A549 (cell line): ENCODE measurements at regions not wholly inside any gene's neighbourhood (a gene's known extent, or its start where the extent isn't known, plus 50 kb on each side); places are given as distances from the start of the nearest gene placed in this dataset.

Experiments used
- ATAC-seq, 2 experiments: fragments of 200-7000 bp in 1 of 2; fragments of >200 bp in 1 of 2; cut with Nextera tagmentation in 1 of 2; cut with Tn5 transposase in 1 of 2; 3 replicates each; pipeline versions ENCODE4 v1.8.0 to v1.9.1; 2018 to 2020; ENCODE audit warnings: mild to moderate bottlenecking in 1 of 2, moderate library complexity in 1 of 2
- CTCF ChIA-PET: fragments of 300-600 bp; sonication (Branson Sonifier 250); formaldehyde crosslinking; extraction: SDS; loops from one replicate; lab custom pipeline; 2021; ENCODE audit warnings: antibody characterized with exemption, inconsistent platforms; lab: Yijun Ruan, JAX
- POLR2A ChIA-PET: fragments of 350-600 bp; formaldehyde crosslinking; extraction: SDS; loops from one replicate; lab custom pipeline; 2021; ENCODE audit warnings: antibody characterized with exemption, inconsistent platforms; lab: Yijun Ruan, JAX
- DNase-seq, 2 experiments: peaks; one replicate each; pipeline versions ENCODE4 v3.0.0 to v3.0.0-alpha.2; 2011 to 2016; ENCODE audit warnings: low read depth in 1 of 2, low spot score in 1 of 2
- FAIRE-seq: peaks from 2 replicates; lab custom pipeline; 2011; peaks lifted over from hg19 to GRCh38; lab: Jason Lieb, UNC
- H3K27ac ChIP-seq, 2 experiments: fragments of >200 bp; sonication (Bioruptor Twin); formaldehyde crosslinking; 3 replicates each; pipeline ENCODE4 v1.5.1; 2016 to 2017
- H3K4me1 ChIP-seq: fragments of >200 bp; sonication (Bioruptor Twin); formaldehyde crosslinking; 3 replicates; pipeline ENCODE4 v1.6.1; 2016
- H3K4me2 ChIP-seq: fragments of >200 bp; sonication (Bioruptor Twin); formaldehyde crosslinking; 3 replicates; pipeline ENCODE4 v1.6.1; 2016
- H3K4me3 ChIP-seq: fragments of >200 bp; sonication (Bioruptor Twin); formaldehyde crosslinking; 3 replicates; pipeline ENCODE4 v1.5.1; 2016
- H3K9me3 ChIP-seq: fragments of >200 bp; sonication (Bioruptor Twin); formaldehyde crosslinking; 3 replicates; pipeline ENCODE4 v1.6.1; 2016
- BCL3 ChIP-seq: fragments of >200 bp; sonication (Bioruptor Twin); formaldehyde crosslinking; IDR thresholded peaks from 3 replicates; pipeline ENCODE4 v1.6.1; 2016
- BHLHE40 ChIP-seq: IDR thresholded peaks from 2 replicates; pipeline ENCODE4 v1.6.1; 2012; ENCODE audit warnings: low read depth, low read length, inconsistent platforms
- CHD2 ChIP-seq: fragments of 150-350 bp; IDR thresholded peaks from 2 replicates; pipeline ENCODE4 v1.6.1; 2014; ENCODE audit warnings: low read length; ENCODE audit not compliant: partially characterized antibody
- CHD4 ChIP-seq: fragments of 200-600 bp; sonication (generic); IDR thresholded peaks from 2 replicates; pipeline ENCODE4 v1.6.1; 2016; ENCODE audit warnings: antibody characterized with exemption, mild to moderate bottlenecking, borderline replicate concordance
- CTCF ChIP-seq: fragments of >200 bp; sonication (Bioruptor Twin); formaldehyde crosslinking; IDR thresholded peaks from 3 replicates; pipeline ENCODE4 v1.5.1; 2016
- EHF ChIP-seq: fragments of 250-450 bp; sonication (Bioruptor Pico); IDR thresholded peaks from 2 replicates; pipeline ENCODE4 v1.5.0; 2020; ENCODE audit warnings: mild to moderate bottlenecking
- FOSB ChIP-seq: fragments of 250-450 bp; sonication (Bioruptor Pico); IDR thresholded peaks from 2 replicates; pipeline ENCODE4 v1.5.0; 2020; ENCODE audit warnings: mild to moderate bottlenecking, moderate library complexity
- FOSL2 ChIP-seq, 2 experiments: fragments of 450-650 bp in 1 of 2; fragments of >200 bp in 1 of 2; sonication (Bioruptor Twin) in 1 of 2; formaldehyde crosslinking; IDR thresholded peaks; 2 replicates each; pipeline versions ENCODE4 v1.5.0 to v1.6.1; 2016 to 2020; ENCODE audit warnings: mild to moderate bottlenecking in 1 of 2, moderate library complexity in 1 of 2
- HDAC2 ChIP-seq: fragments of 200-600 bp; sonication (generic); IDR thresholded peaks from 2 replicates; pipeline ENCODE4 v1.6.1; 2016
- HMGXB4 ChIP-seq: fragments of 250-450 bp; sonication (Bioruptor Pico); IDR thresholded peaks from 2 replicates; pipeline ENCODE4 v1.5.0; 2021; ENCODE audit warnings: mild to moderate bottlenecking, moderate library complexity, borderline replicate concordance
- HOXA7 ChIP-seq: fragments of 250-450 bp; sonication (Bioruptor Pico); IDR thresholded peaks from 2 replicates; pipeline ENCODE4 v1.5.0; 2020; ENCODE audit warnings: mild to moderate bottlenecking, moderate library complexity
- HOXB5 ChIP-seq: fragments of 250-450 bp; sonication (Bioruptor Pico); IDR thresholded peaks from 2 replicates; pipeline ENCODE4 v1.5.0; 2020; ENCODE audit warnings: mild to moderate bottlenecking, moderate library complexity
- JUN ChIP-seq, 2 experiments: fragments of >200 bp; sonication (Bioruptor Twin); formaldehyde crosslinking; IDR thresholded peaks; 2 replicates in 1 of 2; 3 replicates in 1 of 2; pipeline ENCODE4 v1.6.1; 2016 to 2017
- MAFK ChIP-seq: fragments of 450-650 bp; IDR thresholded peaks from 2 replicates; pipeline ENCODE4 v1.6.1; 2014; ENCODE audit not compliant: partially characterized antibody
- MAX ChIP-seq: IDR thresholded peaks from 2 replicates; pipeline ENCODE4 v1.6.1; 2012
- POLR2A ChIP-seq: IDR thresholded peaks from 2 replicates; pipeline ENCODE4 v1.6.1; 2012; ENCODE audit warnings: mild to moderate bottlenecking, low read length
- POLR2AphosphoS2 ChIP-seq: conservative IDR thresholded peaks from 2 replicates; pipeline ENCODE4 v1.6.1; 2012; ENCODE audit warnings: low read length, improper control_type of control experiment, inconsistent platforms
- RARB ChIP-seq: fragments of 250-450 bp; sonication (Bioruptor Pico); IDR thresholded peaks from 2 replicates; pipeline ENCODE4 v1.8.0; 2021; ENCODE audit warnings: mild to moderate bottlenecking, moderate library complexity
- RCOR1 ChIP-seq: fragments of 150-350 bp; IDR thresholded peaks from 2 replicates; pipeline ENCODE4 v1.6.1; 2014; ENCODE audit warnings: antibody characterized with exemption, low read length, low read depth
- REST ChIP-seq: fragments of 200-600 bp; sonication (generic); IDR thresholded peaks from 2 replicates; pipeline ENCODE4 v1.6.1; 2016; ENCODE audit warnings: antibody characterized with exemption, mild to moderate bottlenecking, moderate library complexity
- RNF2 ChIP-seq: fragments of 200-600 bp; sonication (generic); IDR thresholded peaks from 2 replicates; pipeline ENCODE4 v1.6.1; 2016; ENCODE audit warnings: low read depth, mild to moderate bottlenecking, antibody characterized with exemption, moderate library complexity, borderline replicate concordance
- SREBF2 ChIP-seq: fragments of 450-650 bp; IDR thresholded peaks from 2 replicates; pipeline ENCODE4 v1.6.1; 2014; ENCODE audit warnings: mild to moderate bottlenecking, moderate library complexity
- TFCP2L1 ChIP-seq: fragments of 250-450 bp; sonication (Bioruptor Pico); IDR thresholded peaks from 2 replicates; pipeline ENCODE4 v1.5.0; 2021; ENCODE audit warnings: mild to moderate bottlenecking
- ZC3H11A ChIP-seq: fragments of 450-650 bp; IDR thresholded peaks from 2 replicates; pipeline ENCODE4 v1.6.1; 2014; ENCODE audit warnings: antibody characterized with exemption, mild to moderate bottlenecking
- ZFP36 ChIP-seq: fragments of 450-650 bp; IDR thresholded peaks from 2 replicates; pipeline ENCODE4 v1.6.1; 2014; ENCODE audit warnings: borderline replicate concordance; ENCODE audit not compliant: partially characterized antibody
- ZNF302 ChIP-seq: fragments of 250-450 bp; sonication (Bioruptor Pico); IDR thresholded peaks from 2 replicates; pipeline ENCODE4 v1.9.0; 2021; ENCODE audit warnings: inconsistent platforms, mild to moderate bottlenecking, moderate library complexity
- ZSCAN20 ChIP-seq: fragments of 250-450 bp; sonication (Bioruptor Pico); IDR thresholded peaks from 2 replicates; pipeline ENCODE4 v1.8.0; 2022; ENCODE audit warnings: mild to moderate bottlenecking, moderate library complexity
- WGBS: methylation state at CpG from one replicate; pipeline ENCODE4 v1.1.6; 2017; ENCODE audit errors: missing lambda C conversion rate; 5-methylcytosine and 5-hydroxymethylcytosine counted together
- TF ChIP-seq, protein P1 (sequence below): fragments of 250-450 bp; sonication (Bioruptor Pico); IDR thresholded peaks from 2 replicates; pipeline ENCODE4 v1.5.0; 2020; ENCODE audit warnings: low read depth, mild to moderate bottlenecking, moderate library complexity

GRCh38 chrX:101160001-101160400 is 59.6 kb upstream of the DRP2 start:
- no peak for ATAC-seq
- Histone ChIP-seq H3K4me1 (0 out of 3 replicates have a peak, but pooled peaks cover 4% of the 10 kb centered on the region), H3K4me3 (no peak overlapping the region), H3K27ac (no peak overlapping the region), H3K9me3 (no peaks in the 10 kb centered on the region), H3K4me2 (no peak overlapping the region)
- ChIA-PET POLR2A (no interaction called here), CTCF (no interaction called here)
- no peak for FAIRE-seq
- DNase-seq, result no peak
- 65% methylated on average over 1 of the region's 1 CpG for WGBS
- TF ChIP-seq RNF2 (no peak), BCL3 (no peak), FOSL2 (IDR thresholded peaks at IDR 0.05) (no peak), FOSL2 (CRISPR knock-in tag; IDR thresholded peaks at IDR 0.05) (no peak), RCOR1 (no peak), ZC3H11A (no peak), CTCF (no peak), TFCP2L1 (CRISPR knock-in tag) (no peak), CHD2 (no peak), BHLHE40 (no peak), HOXA7 (CRISPR knock-in tag) (no peak), MAFK (no peak), SREBF2 (no peak), HDAC2 (no peak), HMGXB4 (CRISPR knock-in tag) (no peak), ZNF302 (no peak), FOSB (no peak), RARB (CRISPR knock-in tag) (no peak), HOXB5 (CRISPR knock-in tag) (no peak), ZSCAN20 (CRISPR knock-in tag) (no peak), ZFP36 (no peak)

- no peak overlapping the region for H3K27ac ChIP-seq
- TF ChIP-seq ZSCAN20 (CRISPR knock-in tag), result no peak
- TF ChIP-seq MAX, result no peak
- TF ChIP-seq REST, result no peak
- TF ChIP-seq HDAC2, result no peak
- no peak for TF ChIP-seq POLR2A
- TF ChIP-seq, protein P1, sequence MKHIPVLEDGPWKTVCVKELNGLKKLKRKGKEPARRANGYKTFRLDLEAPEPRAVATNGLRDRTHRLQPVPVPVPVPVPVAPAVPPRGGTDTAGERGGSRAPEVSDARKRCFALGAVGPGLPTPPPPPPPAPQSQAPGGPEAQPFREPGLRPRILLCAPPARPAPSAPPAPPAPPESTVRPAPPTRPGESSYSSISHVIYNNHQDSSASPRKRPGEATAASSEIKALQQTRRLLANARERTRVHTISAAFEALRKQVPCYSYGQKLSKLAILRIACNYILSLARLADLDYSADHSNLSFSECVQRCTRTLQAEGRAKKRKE (CRISPR knock-in tag), result no peak
- no peak for TF ChIP-seq EHF (CRISPR knock-in tag)
- no peak for TF ChIP-seq SREBF2
- TF ChIP-seq ZFP36, result no peak
- no peak for TF ChIP-seq JUN (IDR thresholded peaks at IDR 0.05)
- no peak for TF ChIP-seq CHD4
- TF ChIP-seq RNF2, result no peak
- no peak for TF ChIP-seq POLR2AphosphoS2
- H3K9me3 ChIP-seq, result no peaks in the 10 kb centered on the region
- H3K4me3 ChIP-seq, result no peak overlapping the region
- ATAC-seq (no peak), DNase-seq (no peak), FAIRE-seq (no peak)
- H3K4me1 ChIP-seq, result 0 out of 3 replicates have a peak, but pooled peaks cover 4% of the 10 kb centered on the region
- WGBS, result 98% methylated on average over 2 of the region's 2 CpGs
- POLR2A ChIA-PET, result no interaction called here
- CTCF ChIA-PET, result no interaction called here
- H3K4me2 ChIP-seq, result no peak overlapping the region
Observed at GRCh38 chrX:101163166-101163565, 56.4 kb upstream of the DRP2 start.
